GM23338 (cell line): ENCODE measurements at regions not wholly inside any gene's neighbourhood (a gene's known extent, or its start where the extent isn't known, plus 50 kb on each side); places are given as distances from the start of the nearest gene placed in this dataset.

ENCODE experiments used
- CREB1 ChIP-seq: fragments of 250-450 bp; sonication (Bioruptor Pico); IDR thresholded peaks from 2 replicates; pipeline ENCODE4 v1.5.0; 2020; ENCODE audit warnings: low read depth, mild to moderate bottlenecking, moderate library complexity
- EZH2 ChIP-seq: fragments of 200-600 bp; sonication (generic); IDR thresholded peaks from one replicate; pipeline ENCODE4 v1.8.0; 2017; ENCODE audit warnings: antibody characterized with exemption, mild to moderate bottlenecking, low read depth; ENCODE audit not compliant: unreplicated experiment
- EZH2phosphoT487 ChIP-seq: fragments of 200-600 bp; sonication (generic); IDR thresholded peaks from one replicate; pipeline ENCODE4 v1.8.1; 2018; ENCODE audit warnings: antibody characterized with exemption; ENCODE audit not compliant: unreplicated experiment
- JUNB ChIP-seq: IDR thresholded peaks from one replicate; pipeline ENCODE4 v1.6.1; 2016; ENCODE audit warnings: antibody characterized with exemption; ENCODE audit not compliant: unreplicated experiment
- POLR2AphosphoS5 ChIP-seq: IDR thresholded peaks from 2 replicates; pipeline ENCODE4 v1.6.1; 2016; ENCODE audit warnings: antibody characterized with exemption, low read depth
- ZNF114 ChIP-seq: fragments of 250-450 bp; sonication (Bioruptor Pico); IDR thresholded peaks from 2 replicates; pipeline ENCODE4 v1.5.0; 2020; ENCODE audit warnings: mild to moderate bottlenecking, moderate library complexity
- ZNF331 ChIP-seq: fragments of 250-450 bp; sonication (Bioruptor Pico); IDR thresholded peaks from 2 replicates; pipeline ENCODE4 v1.5.0; 2020; ENCODE audit warnings: low read depth, mild to moderate bottlenecking, moderate library complexity
- TF ChIP-seq, protein P1 (sequence below), 2 experiments: fragments of 200-600 bp in 1 of 2; sonication (generic) in 1 of 2; conservative IDR thresholded peaks; 2 replicates each; pipeline versions ENCODE4 v1.5.1 to v1.6.1; 2016 to 2017; ENCODE audit warnings: antibody characterized with exemption in 2 of 2, low read depth in 2 of 2, mild to moderate bottlenecking in 2 of 2, moderate library complexity in 1 of 2
- TF ChIP-seq, protein P2 (sequence below): IDR thresholded peaks from one replicate; pipeline ENCODE4 v1.6.1; 2018; ENCODE audit warnings: antibody characterized with exemption; ENCODE audit not compliant: unreplicated experiment

DNA sequence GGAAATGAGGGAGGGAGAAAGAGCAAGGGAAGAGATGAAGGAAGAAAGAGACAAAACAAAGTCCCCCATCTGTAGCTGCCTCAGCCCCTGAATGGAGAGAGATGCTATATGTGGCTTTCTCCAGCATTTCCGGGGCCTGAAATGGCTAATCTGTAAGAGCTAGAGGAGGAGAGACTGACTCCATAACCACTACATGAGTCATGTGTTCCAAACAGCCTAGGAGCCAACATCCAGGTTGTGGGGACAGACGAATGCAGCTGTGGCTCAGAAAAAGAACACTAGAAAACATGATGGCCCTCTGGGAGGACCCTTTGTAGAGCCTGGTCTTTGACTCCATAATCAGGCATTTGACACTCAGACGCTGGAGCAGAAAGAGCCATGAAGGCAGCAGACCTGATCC lies 292.0 kb upstream of the ZNF507 start:
- TF ChIP-seq, protein P1, sequence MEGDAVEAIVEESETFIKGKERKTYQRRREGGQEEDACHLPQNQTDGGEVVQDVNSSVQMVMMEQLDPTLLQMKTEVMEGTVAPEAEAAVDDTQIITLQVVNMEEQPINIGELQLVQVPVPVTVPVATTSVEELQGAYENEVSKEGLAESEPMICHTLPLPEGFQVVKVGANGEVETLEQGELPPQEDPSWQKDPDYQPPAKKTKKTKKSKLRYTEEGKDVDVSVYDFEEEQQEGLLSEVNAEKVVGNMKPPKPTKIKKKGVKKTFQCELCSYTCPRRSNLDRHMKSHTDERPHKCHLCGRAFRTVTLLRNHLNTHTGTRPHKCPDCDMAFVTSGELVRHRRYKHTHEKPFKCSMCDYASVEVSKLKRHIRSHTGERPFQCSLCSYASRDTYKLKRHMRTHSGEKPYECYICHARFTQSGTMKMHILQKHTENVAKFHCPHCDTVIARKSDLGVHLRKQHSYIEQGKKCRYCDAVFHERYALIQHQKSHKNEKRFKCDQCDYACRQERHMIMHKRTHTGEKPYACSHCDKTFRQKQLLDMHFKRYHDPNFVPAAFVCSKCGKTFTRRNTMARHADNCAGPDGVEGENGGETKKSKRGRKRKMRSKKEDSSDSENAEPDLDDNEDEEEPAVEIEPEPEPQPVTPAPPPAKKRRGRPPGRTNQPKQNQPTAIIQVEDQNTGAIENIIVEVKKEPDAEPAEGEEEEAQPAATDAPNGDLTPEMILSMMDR (conservative IDR thresholded peaks at IDR 0.05; ENCODE audit: low read depth in 2 of 2), result no peak
- TF ChIP-seq ZNF114 (CRISPR knock-in tag), result no peak
- no peak for TF ChIP-seq EZH2
- TF ChIP-seq CREB1 (CRISPR knock-in tag), result no peak
- no peak for TF ChIP-seq EZH2phosphoT487
- no peak for TF ChIP-seq POLR2AphosphoS5
- no peak for TF ChIP-seq ZNF331 (CRISPR knock-in tag)
- no peak for TF ChIP-seq JUNB
- TF ChIP-seq, protein P2, sequence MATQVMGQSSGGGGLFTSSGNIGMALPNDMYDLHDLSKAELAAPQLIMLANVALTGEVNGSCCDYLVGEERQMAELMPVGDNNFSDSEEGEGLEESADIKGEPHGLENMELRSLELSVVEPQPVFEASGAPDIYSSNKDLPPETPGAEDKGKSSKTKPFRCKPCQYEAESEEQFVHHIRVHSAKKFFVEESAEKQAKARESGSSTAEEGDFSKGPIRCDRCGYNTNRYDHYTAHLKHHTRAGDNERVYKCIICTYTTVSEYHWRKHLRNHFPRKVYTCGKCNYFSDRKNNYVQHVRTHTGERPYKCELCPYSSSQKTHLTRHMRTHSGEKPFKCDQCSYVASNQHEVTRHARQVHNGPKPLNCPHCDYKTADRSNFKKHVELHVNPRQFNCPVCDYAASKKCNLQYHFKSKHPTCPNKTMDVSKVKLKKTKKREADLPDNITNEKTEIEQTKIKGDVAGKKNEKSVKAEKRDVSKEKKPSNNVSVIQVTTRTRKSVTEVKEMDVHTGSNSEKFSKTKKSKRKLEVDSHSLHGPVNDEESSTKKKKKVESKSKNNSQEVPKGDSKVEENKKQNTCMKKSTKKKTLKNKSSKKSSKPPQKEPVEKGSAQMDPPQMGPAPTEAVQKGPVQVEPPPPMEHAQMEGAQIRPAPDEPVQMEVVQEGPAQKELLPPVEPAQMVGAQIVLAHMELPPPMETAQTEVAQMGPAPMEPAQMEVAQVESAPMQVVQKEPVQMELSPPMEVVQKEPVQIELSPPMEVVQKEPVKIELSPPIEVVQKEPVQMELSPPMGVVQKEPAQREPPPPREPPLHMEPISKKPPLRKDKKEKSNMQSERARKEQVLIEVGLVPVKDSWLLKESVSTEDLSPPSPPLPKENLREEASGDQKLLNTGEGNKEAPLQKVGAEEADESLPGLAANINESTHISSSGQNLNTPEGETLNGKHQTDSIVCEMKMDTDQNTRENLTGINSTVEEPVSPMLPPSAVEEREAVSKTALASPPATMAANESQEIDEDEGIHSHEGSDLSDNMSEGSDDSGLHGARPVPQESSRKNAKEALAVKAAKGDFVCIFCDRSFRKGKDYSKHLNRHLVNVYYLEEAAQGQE, result no peak
